Breast epithelium (tissue), 4 donors: ENCODE measurements at regions not wholly inside any gene's neighbourhood (a gene's known extent, or its start where the extent isn't known, plus 50 kb on each side); places are given as distances from the start of the nearest gene placed in this dataset.

ENCODE experiments used
- DNase-seq, 2 donors: peaks; one replicate each; pipeline ENCODE4 v3.0.0-alpha.2; 2019; ENCODE audit warnings: low spot score in 2 of 2
- H3K27ac ChIP-seq, 2 donors: fragments of 200-600 bp; sonication (generic) in 1 of 2; one replicate each; pipeline ENCODE4 v1.5.1; 2016 to 2019; ENCODE audit warnings: mild to moderate bottlenecking in 1 of 2
- H3K27me3 ChIP-seq, 2 donors: fragments of 200-600 bp; sonication (generic) in 1 of 2; one replicate each; pipeline versions ENCODE4 v1.5.1 to v1.6.0; 2017 to 2019; ENCODE audit warnings: control low read depth in 1 of 2, mild to moderate bottlenecking in 1 of 2
- H3K36me3 ChIP-seq: fragments of 200-600 bp; one replicate; pipeline ENCODE4 v1.5.1; 2019
- H3K4me1 ChIP-seq, 2 donors: fragments of 200-600 bp; sonication (generic); one replicate each; pipeline ENCODE4 v1.5.1; 2016 to 2019; ENCODE audit warnings: control low read depth in 1 of 2
- H3K4me3 ChIP-seq, 3 donors: fragments of 200-600 bp; sonication (generic); 1 replicate in 2 of 3; 2 replicates in 1 of 3; pipeline ENCODE4 v1.5.1; 2016 to 2019; ENCODE audit warnings: mild to moderate bottlenecking in 3 of 3, moderate library complexity in 2 of 3
- H3K9me3 ChIP-seq, 2 donors: fragments of 200-600 bp; sonication (generic) in 1 of 2; one replicate each; pipeline ENCODE4 v1.5.1; 2016 to 2019; ENCODE audit warnings: control low read depth in 1 of 2
- CTCF ChIP-seq, 3 donors: fragments of 450-650 bp; IDR thresholded peaks; one replicate each; pipeline ENCODE4 v1.5.1; 2016 to 2017; ENCODE audit warnings: antibody characterized with exemption in 3 of 3, mild to moderate bottlenecking in 3 of 3, moderate library complexity in 3 of 3
- POLR2A ChIP-seq: fragments of 450-650 bp; IDR thresholded peaks from one replicate; pipeline ENCODE4 v1.6.1; 2016; ENCODE audit warnings: antibody characterized with exemption, mild to moderate bottlenecking, moderate library complexity
- POLR2AphosphoS5 ChIP-seq, 3 donors: sonication (generic); formaldehyde crosslinking; IDR thresholded peaks; one replicate each; pipeline ENCODE4 v1.6.1; 2017; ENCODE audit warnings: antibody characterized with exemption in 3 of 3
- intact Hi-C: fragments of 100-400 bp; cut with DNase I; formaldehyde crosslinking; loops from one replicate; pipeline ENCODE4 v1.15.1; 2023; ENCODE audit warnings: low total_unique reads

DNA sequence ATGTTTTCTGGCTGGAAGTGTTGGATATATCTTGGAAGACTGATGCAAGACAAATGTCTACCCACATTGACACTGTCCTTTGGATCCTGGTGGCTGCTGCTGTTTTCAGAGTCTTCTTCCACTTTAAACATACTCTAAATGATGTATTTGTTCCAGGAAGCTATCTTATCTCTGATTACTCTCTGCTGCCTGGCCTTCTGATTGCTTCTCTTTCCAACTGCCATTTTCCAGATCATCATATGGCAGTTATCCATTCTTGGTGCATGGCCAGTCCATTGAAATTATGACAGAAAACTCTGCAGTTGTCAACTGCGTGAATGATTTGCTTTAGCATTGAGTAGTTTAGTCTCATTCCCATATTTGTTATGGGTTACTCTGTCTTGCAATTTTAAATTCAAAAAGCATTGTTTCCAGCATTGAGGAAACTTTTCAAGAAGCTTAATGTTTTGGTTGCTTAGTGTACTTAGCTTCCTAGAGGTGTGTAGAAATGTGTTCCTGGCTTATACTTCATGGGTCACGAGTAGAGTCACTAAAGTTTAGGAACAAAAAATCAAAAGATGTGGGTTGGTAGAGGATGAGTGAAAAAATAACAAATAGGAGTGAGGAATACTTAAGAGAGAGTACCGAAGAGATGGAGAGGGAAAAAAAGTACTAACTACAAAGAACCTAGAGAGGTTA is 268.3 kb upstream of the MTPN start:
- H3K27me3 ChIP-seq = no peaks in the 10 kb centered on the region
- no peak overlapping the region for H3K4me3 ChIP-seq
- H3K27ac ChIP-seq = no peak overlapping the region
- TF ChIP-seq POLR2AphosphoS5 (IDR thresholded peaks at IDR 0.05) = no peak
- TF ChIP-seq CTCF (IDR thresholded peaks at IDR 0.05) = no peak
- no peaks in the 10 kb centered on the region for H3K36me3 ChIP-seq
- no peaks in the 10 kb centered on the region for H3K4me1 ChIP-seq
- H3K9me3 ChIP-seq = no peaks in the 10 kb centered on the region
- DNase-seq = no peak
- intact Hi-C loops = no loop called here

DNA sequence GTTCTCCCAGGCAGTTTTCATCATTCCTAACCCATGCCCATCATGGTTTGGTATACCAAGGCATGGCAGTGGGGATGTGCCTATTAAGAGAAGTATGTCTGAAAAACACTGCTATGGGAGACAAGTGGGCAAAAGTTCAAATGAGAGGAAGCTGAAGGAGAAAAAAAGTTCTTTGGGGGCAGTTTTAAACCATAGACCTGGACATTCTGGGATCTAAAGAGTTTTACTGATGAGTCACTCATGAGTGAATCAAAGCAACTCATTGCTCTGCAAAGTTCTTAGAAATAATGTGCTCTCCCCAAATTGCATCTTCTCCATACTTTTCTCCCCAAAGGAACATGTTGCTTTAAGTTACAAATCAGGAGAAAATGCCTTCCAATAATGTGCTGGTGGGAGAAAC is 256.9 kb upstream of the MTPN start:
- Histone ChIP-seq H3K27ac (no peak overlapping the region), H3K4me3 (no peak overlapping the region), H3K4me1 (no peaks in the 10 kb centered on the region), H3K9me3 (peaks cover 0 to 3% of the 10 kb centered on the region in 2 donors), H3K27me3 (no peaks in the 10 kb centered on the region), H3K36me3 (no peaks in the 10 kb centered on the region)
- DNase-seq = no peak
- intact Hi-C loops = no loop called here
- TF ChIP-seq CTCF (IDR thresholded peaks at IDR 0.05) (no peak), POLR2A (no peak), POLR2AphosphoS5 (IDR thresholded peaks at IDR 0.05) (no peak)

- Histone ChIP-seq H3K36me3 (no peaks in the 10 kb centered on the region), H3K4me1 (no peaks in the 10 kb centered on the region), H3K27ac (no peak overlapping the region), H3K27me3 (no peaks in the 10 kb centered on the region), H3K4me3 (no peak overlapping the region), H3K9me3 (peaks cover 0 to 6% of the 10 kb centered on the region in 2 donors)
- intact Hi-C loops = no loop called here
- TF ChIP-seq POLR2A = no peak
- no peak for DNase-seq
Observed at GRCh38 chr7:136230210-136230609, 253.1 kb upstream of the MTPN start.

DNA sequence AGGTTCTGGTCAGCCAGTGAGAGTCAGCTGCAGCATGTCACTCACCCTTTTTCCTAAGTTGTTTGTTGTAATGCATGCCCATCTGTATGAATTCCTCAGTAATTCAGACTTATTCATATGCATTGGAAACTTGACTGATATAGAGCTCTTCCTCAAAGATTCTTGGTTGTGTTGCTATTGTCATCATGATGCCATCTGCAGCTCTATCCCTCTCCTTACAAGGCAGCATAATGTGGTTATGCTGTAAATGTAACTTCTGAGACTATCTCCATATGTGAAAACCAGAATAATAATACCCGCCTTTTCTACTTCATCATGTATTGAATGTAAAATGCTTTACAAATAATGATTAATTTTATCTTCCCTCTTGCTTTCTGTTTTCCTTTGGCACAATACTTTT is 252.6 kb upstream of the MTPN start:
- intact Hi-C loops = no loop called here
- DNase-seq = no peak
- Histone ChIP-seq H3K4me3 (no peak overlapping the region), H3K4me1 (no peaks in the 10 kb centered on the region), H3K27ac (no peak overlapping the region), H3K36me3 (no peaks in the 10 kb centered on the region), H3K27me3 (no peaks in the 10 kb centered on the region), H3K9me3 (peaks cover 0 to 6% of the 10 kb centered on the region in 2 donors)
- TF ChIP-seq POLR2A (no peak), CTCF (IDR thresholded peaks at IDR 0.05) (no peak), POLR2AphosphoS5 (IDR thresholded peaks at IDR 0.05) (no peak)

GRCh38 chr7:136228171-136228570 is 251.0 kb upstream of the MTPN start:
- Histone ChIP-seq H3K36me3 (no peaks in the 10 kb centered on the region), H3K9me3 (peaks cover 0 to 6% of the 10 kb centered on the region in 2 donors), H3K4me1 (no peaks in the 10 kb centered on the region), H3K27me3 (no peaks in the 10 kb centered on the region), H3K4me3 (no peak overlapping the region), H3K27ac (no peak overlapping the region)
- DNase-seq = no peak
- no peak for TF ChIP-seq POLR2A
- no peak for TF ChIP-seq CTCF (IDR thresholded peaks at IDR 0.05)
- no peak for TF ChIP-seq POLR2AphosphoS5 (IDR thresholded peaks at IDR 0.05)
- intact Hi-C loops = no loop called here

DNA sequence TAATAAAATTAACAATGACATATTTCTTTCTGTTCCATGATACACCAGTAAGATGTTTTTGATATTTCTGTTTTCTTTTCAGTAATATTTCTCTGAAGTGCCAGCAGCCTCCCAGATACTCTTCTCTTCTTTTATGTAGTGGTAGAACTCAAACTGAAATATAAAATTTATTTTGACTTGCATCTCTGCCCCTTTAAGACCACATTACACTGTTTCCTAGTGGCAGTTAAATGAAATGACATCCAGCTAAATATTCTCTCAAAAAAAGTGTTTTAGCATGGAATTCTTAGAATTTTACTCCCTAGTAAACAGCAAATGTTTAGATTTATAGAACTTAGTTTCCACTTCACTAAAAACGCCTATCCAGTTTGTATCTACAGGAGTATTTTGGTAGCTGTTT is 237.2 kb upstream of the MTPN start:
- Histone ChIP-seq H3K36me3 (no peaks in the 10 kb centered on the region), H3K9me3 (peaks cover 0 to 3% of the 10 kb centered on the region in 2 donors), H3K27ac (no peak overlapping the region), H3K4me3 (no peak overlapping the region), H3K27me3 (no peaks in the 10 kb centered on the region), H3K4me1 (no peaks in the 10 kb centered on the region)
- DNase-seq = no peak
- TF ChIP-seq POLR2AphosphoS5 (IDR thresholded peaks at IDR 0.05) (no peak), POLR2A (no peak), CTCF (IDR thresholded peaks at IDR 0.05) (no peak)
- intact Hi-C loops = no loop called here
